ENCODE measurements at regions not wholly inside any gene's neighbourhood (a gene's known extent, or its start where the extent isn't known, plus 50 kb on each side); places are given as distances from the start of the nearest gene placed in this dataset.

GRCh38 chr5:136424835-136425584, 59.7 kb upstream of the TRPC7 start:
- Mint-ChIP-seq H3K4me3 (no peak overlapping the region), H3K4me1 (peaks cover 2% of the 10 kb centered on the region), H3K9me3 (no peaks in the 10 kb centered on the region), H3K27me3 (ENCODE audit: insufficient read depth, low read depth) (no peaks in the 10 kb centered on the region), H3K36me3 (no peaks in the 10 kb centered on the region), H3K27ac (no peak overlapping the region)
- TF ChIP-seq EZH2phosphoT487 (IDR thresholded peaks at IDR 0.05) = no peak
- TF ChIP-seq EZH2 (IDR thresholded peaks at IDR 0.05) = no peak
- TF ChIP-seq, protein P1, sequence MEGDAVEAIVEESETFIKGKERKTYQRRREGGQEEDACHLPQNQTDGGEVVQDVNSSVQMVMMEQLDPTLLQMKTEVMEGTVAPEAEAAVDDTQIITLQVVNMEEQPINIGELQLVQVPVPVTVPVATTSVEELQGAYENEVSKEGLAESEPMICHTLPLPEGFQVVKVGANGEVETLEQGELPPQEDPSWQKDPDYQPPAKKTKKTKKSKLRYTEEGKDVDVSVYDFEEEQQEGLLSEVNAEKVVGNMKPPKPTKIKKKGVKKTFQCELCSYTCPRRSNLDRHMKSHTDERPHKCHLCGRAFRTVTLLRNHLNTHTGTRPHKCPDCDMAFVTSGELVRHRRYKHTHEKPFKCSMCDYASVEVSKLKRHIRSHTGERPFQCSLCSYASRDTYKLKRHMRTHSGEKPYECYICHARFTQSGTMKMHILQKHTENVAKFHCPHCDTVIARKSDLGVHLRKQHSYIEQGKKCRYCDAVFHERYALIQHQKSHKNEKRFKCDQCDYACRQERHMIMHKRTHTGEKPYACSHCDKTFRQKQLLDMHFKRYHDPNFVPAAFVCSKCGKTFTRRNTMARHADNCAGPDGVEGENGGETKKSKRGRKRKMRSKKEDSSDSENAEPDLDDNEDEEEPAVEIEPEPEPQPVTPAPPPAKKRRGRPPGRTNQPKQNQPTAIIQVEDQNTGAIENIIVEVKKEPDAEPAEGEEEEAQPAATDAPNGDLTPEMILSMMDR (IDR thresholded peaks at IDR 0.05) = peak; percentile 90
- H4K20me1 ChIP-seq (ENCODE audit: low read depth) = no peaks in the 10 kb centered on the region
- no peak overlapping the region for H3K4me3 ChIP-seq
- peak; percentile 90 for DNase-seq (ENCODE audit: low spot score)
- H2AFZ ChIP-seq (replicated peaks) = no peak overlapping the region
- no peak overlapping the region for H3K27ac ChIP-seq
- H3K79me2 ChIP-seq (ENCODE audit: low read depth) = no peaks in the 10 kb centered on the region
- no peak overlapping the region for H3K9ac ChIP-seq
- H3K9me3 ChIP-seq (ENCODE audit: low read depth) = no peaks in the 10 kb centered on the region
- no peaks in the 10 kb centered on the region for H3F3A ChIP-seq (ENCODE audit: low read depth)
- no peak overlapping the region for H3K4me2 ChIP-seq
- no peaks in the 10 kb centered on the region for H3K36me3 ChIP-seq
- no peaks in the 10 kb centered on the region for H3K27me3 ChIP-seq
- H3K4me1 ChIP-seq = no peaks in the 10 kb centered on the region

DNA sequence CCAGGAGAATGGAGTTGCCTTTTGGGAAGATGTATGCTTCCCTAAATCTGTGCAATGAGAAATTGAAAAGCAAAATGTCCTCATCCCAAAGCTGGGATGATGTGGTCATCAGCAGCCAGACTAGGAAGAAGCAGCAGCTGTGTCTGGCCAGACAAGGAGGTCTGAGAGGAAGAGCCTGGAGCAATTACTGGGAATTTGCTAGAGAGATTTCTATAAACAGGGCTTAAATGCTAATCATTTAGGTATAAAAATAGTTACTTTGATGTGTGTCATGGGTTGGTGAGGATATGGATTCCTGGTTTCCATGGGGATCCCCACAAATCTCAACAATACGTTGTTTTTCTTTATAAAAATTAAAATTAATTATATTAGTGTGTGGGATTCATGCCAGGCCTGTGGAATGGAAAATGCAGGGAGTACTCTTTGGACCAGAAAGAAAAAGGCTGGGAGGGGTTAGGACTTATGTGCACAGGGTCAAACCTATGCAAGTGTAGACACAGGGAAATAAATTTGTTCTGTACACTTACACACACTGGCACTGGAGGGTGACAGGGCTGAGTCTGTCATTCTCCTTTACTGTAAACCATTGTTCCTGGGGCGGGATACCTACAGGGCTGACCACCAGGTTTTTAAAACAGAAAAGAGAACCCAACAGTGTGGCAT, 58.7 kb upstream of the TRPC7 start:
- Histone ChIP-seq H3F3A (ENCODE audit: low read depth) (no peaks in the 10 kb centered on the region), H3K4me2 (no peak overlapping the region), H3K4me3 (no peak overlapping the region), H3K9ac (no peak overlapping the region), H3K36me3 (no peaks in the 10 kb centered on the region), H3K4me1 (no peaks in the 10 kb centered on the region), H4K20me1 (ENCODE audit: low read depth) (no peaks in the 10 kb centered on the region), H3K27ac (no peak overlapping the region), H3K79me2 (ENCODE audit: low read depth) (no peaks in the 10 kb centered on the region), H3K9me3 (ENCODE audit: low read depth) (no peaks in the 10 kb centered on the region), H3K27me3 (no peaks in the 10 kb centered on the region), H2AFZ (replicated peaks) (no peak overlapping the region)
- H3K4me1 Mint-ChIP-seq = peaks cover 2% of the 10 kb centered on the region
- H3K36me3 Mint-ChIP-seq = no peaks in the 10 kb centered on the region
- no peak for DNase-seq (ENCODE audit: low spot score)
- no peak overlapping the region for H3K4me3 Mint-ChIP-seq
- no peaks in the 10 kb centered on the region for H3K27me3 Mint-ChIP-seq (ENCODE audit: insufficient read depth, low read depth)
- TF ChIP-seq, protein P1 (IDR thresholded peaks at IDR 0.05) = no peak
- TF ChIP-seq EZH2phosphoT487 (IDR thresholded peaks at IDR 0.05) = no peak
- TF ChIP-seq EZH2 (IDR thresholded peaks at IDR 0.05) = no peak
- no peaks in the 10 kb centered on the region for H3K9me3 Mint-ChIP-seq
- no peak overlapping the region for H3K27ac Mint-ChIP-seq

DNA sequence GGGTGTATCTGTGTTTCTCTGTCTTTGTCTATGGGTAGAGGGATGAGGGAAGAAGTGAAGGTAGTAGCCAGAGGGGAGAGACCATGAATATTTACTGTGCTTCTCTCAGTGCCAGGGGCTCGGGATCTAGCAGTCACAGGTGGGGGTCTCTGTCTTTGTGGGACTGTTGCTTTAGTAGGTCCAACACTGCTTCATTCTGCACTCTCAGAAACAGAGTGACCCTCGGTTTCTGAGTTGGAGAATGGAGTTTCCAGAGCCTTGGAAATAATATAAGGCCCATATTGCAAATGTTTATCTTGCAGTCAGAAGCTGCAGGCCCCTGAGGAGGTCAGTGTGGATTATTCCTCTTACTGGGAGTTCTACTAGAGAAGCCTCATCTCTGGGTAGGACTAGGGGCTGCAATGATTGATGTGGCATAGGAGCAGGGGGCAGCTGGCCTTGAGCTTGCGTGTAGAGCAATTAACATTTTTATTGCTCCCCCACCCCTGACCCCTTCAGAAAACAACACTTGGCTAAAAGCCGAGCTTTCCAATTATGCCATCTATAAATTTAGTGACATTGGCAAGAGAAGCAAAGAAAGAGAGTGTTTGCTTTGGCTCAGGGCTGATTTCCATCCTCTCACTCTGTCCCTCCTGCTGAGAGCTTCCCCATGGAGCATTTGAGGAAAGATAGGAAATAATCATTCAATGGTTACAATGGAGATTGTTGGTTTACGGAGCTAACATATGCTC, 55.0 kb upstream of the TRPC7 start:
- Mint-ChIP-seq H3K27me3 (ENCODE audit: insufficient read depth, low read depth) (peaks cover 2% of the 10 kb centered on the region), H3K4me3 (no peak overlapping the region), H3K4me1 (peaks cover 2% of the 10 kb centered on the region), H3K27ac (no peak overlapping the region), H3K36me3 (no peaks in the 10 kb centered on the region), H3K9me3 (no peaks in the 10 kb centered on the region)
- Histone ChIP-seq H3K79me2 (ENCODE audit: low read depth) (no peaks in the 10 kb centered on the region), H3K27ac (no peak overlapping the region), H3K36me3 (no peaks in the 10 kb centered on the region), H4K20me1 (ENCODE audit: low read depth) (no peaks in the 10 kb centered on the region), H3K4me3 (no peak overlapping the region), H2AFZ (replicated peaks) (no peak overlapping the region), H3K4me2 (no peak overlapping the region), H3K4me1 (no peaks in the 10 kb centered on the region), H3K9me3 (ENCODE audit: low read depth) (no peaks in the 10 kb centered on the region), H3K9ac (no peak overlapping the region), H3K27me3 (no peaks in the 10 kb centered on the region), H3F3A (ENCODE audit: low read depth) (no peaks in the 10 kb centered on the region)
- DNase-seq (ENCODE audit: low spot score) = no peak
- TF ChIP-seq EZH2 (IDR thresholded peaks at IDR 0.05) = no peak
- TF ChIP-seq, protein P1 (IDR thresholded peaks at IDR 0.05) = no peak
- no peak for TF ChIP-seq EZH2phosphoT487 (IDR thresholded peaks at IDR 0.05)

Data from neural progenitor cell (in vitro differentiated cells).